SK-N-MC (cell line): ENCODE measurements at regions not wholly inside any gene's neighbourhood (a gene's known extent, or its start where the extent isn't known, plus 50 kb on each side); places are given as distances from the start of the nearest gene placed in this dataset.

Source experiments
- DNase-seq: peaks from one replicate; pipeline ENCODE4 v3.0.0-alpha.2; 2011; ENCODE audit warnings: low read depth, low spot score
- H3K27ac ChIP-seq: fragments of 200-600 bp; sonication (generic); 2 replicates; pipeline ENCODE4 v1.5.1; 2016; ENCODE audit warnings: mixed run types
- H3K36me3 ChIP-seq: fragments of 200-600 bp; sonication (generic); 2 replicates; pipeline ENCODE4 v1.6.1; 2017; ENCODE audit warnings: antibody characterized with exemption, low read length, mixed read lengths; ENCODE audit not compliant: insufficient read depth
- H3K4me3 ChIP-seq: fragments of 200-600 bp; sonication (generic); 2 replicates; pipeline ENCODE4 v1.5.1; 2016
- H3K9ac ChIP-seq: fragments of 200-600 bp; sonication (generic); 2 replicates; pipeline ENCODE4 v1.8.0; 2017; ENCODE audit warnings: mixed run types, mixed read lengths; ENCODE audit not compliant: insufficient read length
- H3K9me3 ChIP-seq: fragments of 200-600 bp; sonication (generic); 2 replicates; pipeline ENCODE4 v1.6.1; 2017; ENCODE audit warnings: low read depth, mild to moderate bottlenecking, antibody characterized with exemption, low read length, moderate library complexity, mixed read lengths
- EZH2 ChIP-seq: fragments of 200-600 bp; sonication (generic); IDR thresholded peaks from one replicate; pipeline ENCODE4 v1.6.1; 2017; ENCODE audit warnings: antibody characterized with exemption
- FOXP2 ChIP-seq: optimal IDR thresholded peaks from 2 replicates; pipeline ENCODE3; 2011; ENCODE audit warnings: mild to moderate bottlenecking, moderate library complexity; ENCODE audit not compliant: insufficient read depth; ENCODE audit errors: extremely low read length, control extremely low read depth
- POLR2AphosphoS5 ChIP-seq: IDR thresholded peaks from 2 replicates; pipeline ENCODE4 v1.6.1; 2012; ENCODE audit warnings: mild to moderate bottlenecking, low read depth, low read length, borderline replicate concordance

DNA sequence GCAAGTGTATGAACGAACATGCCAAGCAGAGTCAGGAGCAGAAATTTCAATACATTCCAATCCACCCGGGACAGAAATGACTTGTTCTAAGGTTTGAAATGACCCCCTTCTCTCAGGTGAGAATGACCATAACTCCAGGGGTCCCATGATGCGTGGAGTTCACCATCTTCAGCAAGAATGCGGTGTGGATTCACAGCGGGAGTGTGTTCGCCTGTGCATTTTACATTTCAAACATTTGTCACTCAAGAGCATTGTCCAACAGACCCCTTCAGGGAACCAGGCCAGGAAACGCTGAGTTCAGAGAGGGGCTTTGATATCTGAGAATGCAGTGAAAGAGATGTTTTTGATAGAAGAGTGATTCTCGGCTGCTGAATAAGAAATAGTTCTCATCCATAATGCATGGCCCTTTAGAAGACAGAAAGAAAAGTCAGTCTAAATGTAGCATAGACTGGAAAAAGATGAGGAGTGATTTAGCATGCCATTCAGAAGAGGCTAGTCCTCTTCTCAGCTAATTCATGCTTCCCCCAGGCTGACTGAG, 200.3 kb upstream of the KCNG1 start:
- no peak overlapping the region for H3K4me3 ChIP-seq
- no peaks in the 10 kb centered on the region for H3K9me3 ChIP-seq
- no peak overlapping the region for H3K27ac ChIP-seq
- TF ChIP-seq FOXP2 (no peak), POLR2AphosphoS5 (no peak), EZH2 (no peak)
- DNase-seq = no peak
- no peak overlapping the region for H3K9ac ChIP-seq
- no peaks in the 10 kb centered on the region for H3K36me3 ChIP-seq

- Histone ChIP-seq H3K27ac (peak overlapping the region; percentile 66; the same call in 1 of the 2 replicates), H3K9ac (peak overlapping the region; percentile 54), H3K9me3 (no peaks in the 10 kb centered on the region), H3K36me3 (no peaks in the 10 kb centered on the region), H3K4me3 (peak overlapping the region; percentile 25; the same call in 1 of the 2 replicates)
- no peak for TF ChIP-seq EZH2
- TF ChIP-seq POLR2AphosphoS5 = no peak
- no peak for TF ChIP-seq FOXP2
- peak; percentile 20 for DNase-seq
Observed at GRCh38 chr20:51221791-51222408, 199.0 kb upstream of the KCNG1 start.

- no peak for DNase-seq
- Histone ChIP-seq H3K27ac (no peak overlapping the region), H3K4me3 (no peak overlapping the region), H3K9ac (no peak overlapping the region), H3K9me3 (no peaks in the 10 kb centered on the region), H3K36me3 (no peaks in the 10 kb centered on the region)
- no peak for TF ChIP-seq EZH2
Observed at GRCh38 chr20:51221103-51221502, 198.2 kb upstream of the KCNG1 start.

DNA sequence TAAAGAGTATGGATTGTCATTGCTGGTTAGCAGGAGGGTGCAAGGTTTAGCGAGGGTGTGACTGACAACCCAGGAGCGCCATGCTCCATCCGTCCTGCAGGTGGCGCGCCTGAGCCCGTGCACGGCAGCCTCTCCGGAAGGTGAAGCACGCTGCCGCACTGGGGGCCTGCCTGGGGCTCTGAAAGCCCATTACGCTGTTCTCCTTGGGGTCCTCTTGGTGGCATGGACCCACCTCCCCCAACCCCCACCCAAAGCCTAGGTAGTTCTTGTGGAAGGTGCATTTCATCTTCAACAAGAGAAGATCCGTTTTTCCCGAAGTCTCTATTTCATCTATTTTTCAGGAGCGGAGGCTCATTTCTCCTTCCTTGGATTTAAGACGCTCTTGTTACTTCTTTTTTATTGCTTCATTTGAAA, 197.4 kb upstream of the KCNG1 start:
- Histone ChIP-seq H3K9ac (no peak overlapping the region), H3K36me3 (no peaks in the 10 kb centered on the region), H3K27ac (no peak overlapping the region), H3K4me3 (no peak overlapping the region; the same call in 1 of the 2 replicates), H3K9me3 (no peaks in the 10 kb centered on the region)
- no peak for DNase-seq
- no peak for TF ChIP-seq FOXP2
- TF ChIP-seq EZH2 = no peak
- no peak for TF ChIP-seq POLR2AphosphoS5

DNA sequence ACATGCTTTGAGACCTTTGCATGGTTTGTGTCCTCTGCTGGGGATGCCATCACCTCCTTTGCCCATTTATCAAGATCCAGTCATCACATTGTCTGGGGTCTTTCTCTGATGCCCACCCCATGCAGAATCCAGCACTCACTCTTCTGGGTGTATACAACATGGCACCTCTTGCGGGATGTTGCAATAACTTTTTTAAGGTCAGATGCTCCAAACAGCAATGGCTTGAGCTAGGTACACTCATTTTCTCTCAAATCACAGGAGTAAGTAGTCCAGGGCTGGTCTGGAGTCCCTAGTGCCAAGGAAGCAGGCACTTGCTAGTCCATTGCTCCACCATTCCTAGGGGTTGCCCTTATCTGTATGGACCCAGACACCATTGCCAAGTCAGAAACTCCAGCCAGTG, 196.6 kb upstream of the KCNG1 start:
- H3K27ac ChIP-seq = no peak overlapping the region
- DNase-seq = no peak
- TF ChIP-seq EZH2 (no peak), POLR2AphosphoS5 (no peak), FOXP2 (no peak)
- no peaks in the 10 kb centered on the region for H3K9me3 ChIP-seq
- H3K9ac ChIP-seq = no peak overlapping the region
- H3K36me3 ChIP-seq = no peaks in the 10 kb centered on the region
- H3K4me3 ChIP-seq = no peak overlapping the region

GRCh38 chr20:51218603-51219002, 195.7 kb upstream of the KCNG1 start:
- H3K36me3 ChIP-seq = no peaks in the 10 kb centered on the region
- H3K9me3 ChIP-seq = no peaks in the 10 kb centered on the region
- no peak overlapping the region for H3K9ac ChIP-seq
- no peak overlapping the region for H3K27ac ChIP-seq
- DNase-seq = no peak
- H3K4me3 ChIP-seq = no peak overlapping the region
- no peak for TF ChIP-seq POLR2AphosphoS5
- TF ChIP-seq FOXP2 = no peak
- no peak for TF ChIP-seq EZH2

DNA sequence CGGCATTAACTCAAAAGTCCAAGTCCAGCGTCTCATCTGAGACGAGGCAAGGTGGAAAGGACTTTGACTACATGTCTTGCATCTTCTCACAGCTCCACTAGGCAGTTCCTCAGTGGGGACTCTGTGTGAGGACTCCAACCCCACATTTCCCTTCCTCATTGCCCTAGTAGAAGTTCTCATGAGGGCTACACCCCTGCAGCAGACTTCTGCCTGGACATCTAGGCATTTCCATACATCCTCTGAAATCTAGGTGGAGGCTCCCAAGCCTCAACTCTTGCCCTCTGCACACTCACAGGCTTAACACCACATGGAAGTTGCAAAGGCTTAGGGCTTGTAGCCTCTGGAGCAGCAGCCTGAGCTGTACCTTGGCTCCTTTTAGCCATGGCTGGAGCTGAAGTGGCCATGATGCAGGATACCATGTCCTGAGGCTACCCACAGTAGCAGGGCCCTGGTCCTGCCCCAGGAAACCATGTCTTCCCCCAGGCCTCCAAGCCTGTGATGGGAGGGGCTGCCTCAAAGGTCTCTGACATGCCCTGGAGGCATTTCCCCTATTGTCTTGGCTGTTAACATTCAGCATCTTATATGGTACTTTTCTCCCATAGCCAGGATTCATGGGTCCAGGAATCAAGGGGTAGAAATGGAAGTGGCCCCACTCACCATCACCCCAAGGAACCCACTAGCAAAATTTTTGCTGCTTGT, 194.6 kb upstream of the KCNG1 start:
- DNase-seq = no peak
- TF ChIP-seq EZH2 (no peak), POLR2AphosphoS5 (no peak), FOXP2 (no peak)
- H3K4me3 ChIP-seq = no peak overlapping the region
- H3K27ac ChIP-seq = no peak overlapping the region
- H3K9me3 ChIP-seq = no peaks in the 10 kb centered on the region
- H3K36me3 ChIP-seq = no peaks in the 10 kb centered on the region
- H3K9ac ChIP-seq = no peak overlapping the region

GRCh38 chr20:51216850-51217249, 193.9 kb upstream of the KCNG1 start:
- no peak for DNase-seq
- Histone ChIP-seq H3K4me3 (no peak overlapping the region), H3K27ac (no peak overlapping the region), H3K9ac (no peak overlapping the region), H3K9me3 (no peaks in the 10 kb centered on the region), H3K36me3 (no peaks in the 10 kb centered on the region)
- TF ChIP-seq EZH2 (no peak), FOXP2 (no peak), POLR2AphosphoS5 (no peak)
